Colonic mucosa (tissue), 4 donors: ENCODE measurements at regions not wholly inside any gene's neighbourhood (a gene's known extent, or its start where the extent isn't known, plus 50 kb on each side); places are given as distances from the start of the nearest gene placed in this dataset.

Experiments used
- DNase-seq: peaks from one replicate; pipeline ENCODE4 v3.0.0-alpha.2; 2020
- H3K27ac ChIP-seq: fragments of 200-600 bp; one replicate; pipeline ENCODE4 v1.8.0; 2021
- H3K27me3 ChIP-seq: fragments of 200-600 bp; one replicate; pipeline ENCODE4 v1.8.0; 2021
- H3K36me3 ChIP-seq: fragments of 200-600 bp; one replicate; pipeline ENCODE4 v1.8.0; 2021
- H3K4me1 ChIP-seq: fragments of 200-600 bp; one replicate; pipeline ENCODE4 v1.8.0; 2021; ENCODE audit warnings: mild to moderate bottlenecking
- H3K4me3 ChIP-seq: fragments of 200-600 bp; one replicate; pipeline ENCODE4 v1.8.0; 2021
- H3K9ac ChIP-seq, 2 donors: one replicate each; pipeline ENCODE4 v1.7.0; 2013; ENCODE audit warnings: control low read depth in 2 of 2, low read depth in 2 of 2, low read length in 2 of 2
- H3K9me3 ChIP-seq: fragments of 200-600 bp; one replicate; pipeline ENCODE4 v1.8.0; 2021
- CTCF ChIP-seq: fragments of 200-600 bp; IDR thresholded peaks from one replicate; pipeline ENCODE4 v1.8.0; 2022; ENCODE audit warnings: antibody characterized with exemption, mild to moderate bottlenecking
- intact Hi-C: fragments of 100-400 bp; cut with DNase I; formaldehyde crosslinking; loops from one replicate; pipeline ENCODE4 v1.14.1; 2022
- donor health status: healthy.
- donor health status: DM: no; HTN: no; CAD: no.
- donor health status: DM: no; HTN: no; CAD: no.

GRCh38 chr1:242828828-242829227 lies 304.3 kb upstream of the PLD5 start:
- Histone ChIP-seq H3K27ac (no peak overlapping the region), H3K4me1 (no peaks in the 10 kb centered on the region), H3K4me3 (no peak overlapping the region), H3K27me3 (no peaks in the 10 kb centered on the region), H3K9ac (no peak overlapping the region), H3K9me3 (no peaks in the 10 kb centered on the region), H3K36me3 (no peaks in the 10 kb centered on the region)
- intact Hi-C loops = no loop called here
- DNase-seq = no peak
- no peak for TF ChIP-seq CTCF

GRCh38 chr1:242828199-242828598 lies 303.7 kb upstream of the PLD5 start:
- H3K27ac ChIP-seq = no peak overlapping the region
- no peak overlapping the region for H3K9ac ChIP-seq
- no peak for TF ChIP-seq CTCF
- H3K36me3 ChIP-seq = no peaks in the 10 kb centered on the region
- no peaks in the 10 kb centered on the region for H3K9me3 ChIP-seq
- intact Hi-C loops = no loop called here
- H3K4me1 ChIP-seq = no peaks in the 10 kb centered on the region
- no peak for DNase-seq
- H3K27me3 ChIP-seq = no peaks in the 10 kb centered on the region
- no peak overlapping the region for H3K4me3 ChIP-seq

- intact Hi-C loops = no loop called here
- no peak overlapping the region for H3K4me3 ChIP-seq
- TF ChIP-seq CTCF = no peak
Observed at GRCh38 chr1:242827538-242827937, 303.0 kb upstream of the PLD5 start.

GRCh38 chr1:242826701-242827336 lies 302.3 kb upstream of the PLD5 start:
- TF ChIP-seq CTCF = no peak
- DNase-seq = no peak
- Histone ChIP-seq H3K9ac (no peak overlapping the region), H3K27me3 (no peaks in the 10 kb centered on the region), H3K4me3 (no peak overlapping the region), H3K4me1 (no peaks in the 10 kb centered on the region), H3K36me3 (no peaks in the 10 kb centered on the region), H3K9me3 (no peaks in the 10 kb centered on the region), H3K27ac (no peak overlapping the region)
- intact Hi-C loops = no loop called here

More at GRCh38 chr1:242827538-242827937, 303.0 kb upstream of the PLD5 start:
- no peak for DNase-seq
- H3K27ac ChIP-seq = no peak overlapping the region
- H3K9ac ChIP-seq = no peak overlapping the region
- no peaks in the 10 kb centered on the region for H3K9me3 ChIP-seq
- H3K36me3 ChIP-seq = no peaks in the 10 kb centered on the region
- H3K27me3 ChIP-seq = no peaks in the 10 kb centered on the region
- H3K4me1 ChIP-seq = no peaks in the 10 kb centered on the region

GRCh38 chr1:242824435-242824834 lies 299.9 kb upstream of the PLD5 start:
- H3K4me1 ChIP-seq = no peaks in the 10 kb centered on the region
- no peak overlapping the region for H3K27ac ChIP-seq
- H3K4me3 ChIP-seq = no peak overlapping the region
- H3K9ac ChIP-seq = no peak overlapping the region
- intact Hi-C loops = no loop called here
- no peaks in the 10 kb centered on the region for H3K36me3 ChIP-seq
- DNase-seq = no peak
- TF ChIP-seq CTCF = no peak
- H3K27me3 ChIP-seq = no peaks in the 10 kb centered on the region
- H3K9me3 ChIP-seq = no peaks in the 10 kb centered on the region
